H1 (cell line): ENCODE measurements at regions not wholly inside any gene's neighbourhood (a gene's known extent, or its start where the extent isn't known, plus 50 kb on each side); places are given as distances from the start of the nearest gene placed in this dataset.

Source experiments
- GTF2F1 ChIP-seq: IDR thresholded peaks from 2 replicates; pipeline ENCODE4 v1.6.1; 2012; ENCODE audit warnings: low read depth, low read length, improper control_type of control experiment, borderline replicate concordance
- RNF2 ChIP-seq: fragments of 200-900, 300-1000 bp; sonication (generic); IDR thresholded peaks from 2 replicates; pipeline ENCODE4 v1.7.1; 2016; ENCODE audit warnings: borderline replicate concordance, low read depth, mild to moderate bottlenecking, antibody characterized with exemption, low read length; ENCODE audit not compliant: poor library complexity, severe bottlenecking; ENCODE audit errors: missing control alignments
- SP4 ChIP-seq: IDR thresholded peaks from 2 replicates; pipeline ENCODE4 v1.6.1; 2012; ENCODE audit warnings: low read length, inconsistent platforms
- USF2 ChIP-seq: IDR thresholded peaks from 2 replicates; pipeline ENCODE4 v1.6.1; 2011; ENCODE audit warnings: low read length, improper control_type of control experiment
- TF ChIP-seq, protein P1 (sequence below), 3 experiments: IDR thresholded peaks; 1 replicate in 2 of 3; 2 replicates in 1 of 3; pipeline versions ENCODE4 v1.5.1 to v1.6.1; 2011; ENCODE audit warnings: low read length in 3 of 3, mild to moderate bottlenecking in 3 of 3, inconsistent platforms in 2 of 3, low read depth in 1 of 3, moderate library complexity in 1 of 3; ENCODE audit not compliant: insufficient read depth in 1 of 3; ENCODE audit errors: control extremely low read depth in 1 of 3

- TF ChIP-seq GTF2F1: no peak
- no peak for TF ChIP-seq USF2
- TF ChIP-seq, protein P1, sequence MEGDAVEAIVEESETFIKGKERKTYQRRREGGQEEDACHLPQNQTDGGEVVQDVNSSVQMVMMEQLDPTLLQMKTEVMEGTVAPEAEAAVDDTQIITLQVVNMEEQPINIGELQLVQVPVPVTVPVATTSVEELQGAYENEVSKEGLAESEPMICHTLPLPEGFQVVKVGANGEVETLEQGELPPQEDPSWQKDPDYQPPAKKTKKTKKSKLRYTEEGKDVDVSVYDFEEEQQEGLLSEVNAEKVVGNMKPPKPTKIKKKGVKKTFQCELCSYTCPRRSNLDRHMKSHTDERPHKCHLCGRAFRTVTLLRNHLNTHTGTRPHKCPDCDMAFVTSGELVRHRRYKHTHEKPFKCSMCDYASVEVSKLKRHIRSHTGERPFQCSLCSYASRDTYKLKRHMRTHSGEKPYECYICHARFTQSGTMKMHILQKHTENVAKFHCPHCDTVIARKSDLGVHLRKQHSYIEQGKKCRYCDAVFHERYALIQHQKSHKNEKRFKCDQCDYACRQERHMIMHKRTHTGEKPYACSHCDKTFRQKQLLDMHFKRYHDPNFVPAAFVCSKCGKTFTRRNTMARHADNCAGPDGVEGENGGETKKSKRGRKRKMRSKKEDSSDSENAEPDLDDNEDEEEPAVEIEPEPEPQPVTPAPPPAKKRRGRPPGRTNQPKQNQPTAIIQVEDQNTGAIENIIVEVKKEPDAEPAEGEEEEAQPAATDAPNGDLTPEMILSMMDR (IDR thresholded peaks at IDR 0.05; ENCODE audit: control extremely low read depth in 1 of 3, insufficient read depth in 1 of 3, low read depth in 1 of 3, low read length in 3 of 3): no peak
- TF ChIP-seq RNF2: no peak
- no peak for TF ChIP-seq SP4
Observed at GRCh38 chr7:119943942-119944600, 328.9 kb upstream of the KCND2 start.
